HepG2 (cell line): ENCODE measurements at regions not wholly inside any gene's neighbourhood (a gene's known extent, or its start where the extent isn't known, plus 50 kb on each side); places are given as distances from the start of the nearest gene placed in this dataset.

Experiments used
- ATAC-seq: fragments of 200-7000 bp; cut with Tn5 transposase; 3 replicates; pipeline ENCODE4 v1.9.1; 2020; ENCODE audit warnings: mild to moderate bottlenecking, moderate library complexity
- BruUV-seq: library from RNA; stranded (reverse); fragments of 400-500 nt; replicated peaks from 2 replicates; lab custom pipeline; 2021; lab: Mats Ljungman, UMichigan
- CTCF ChIA-PET: fragments of 300-600 bp; formaldehyde crosslinking; extraction: SDS; loops from one replicate; lab custom pipeline; 2021; ENCODE audit warnings: low total read pairs, inconsistent platforms, low intra/inter-chr PET ratio; lab: Yijun Ruan, JAX
- POLR2A ChIA-PET: fragments of 350-600 bp; sonication (Branson Sonifier 250); formaldehyde crosslinking; loops from one replicate; lab custom pipeline; 2020; ENCODE audit warnings: antibody characterized with exemption, inconsistent platforms; lab: Yijun Ruan, JAX
- DNase-seq: peaks from one replicate; pipeline ENCODE4 v3.0.0-alpha.2; 2015; ENCODE audit warnings: low spot score
- FAIRE-seq: peaks from 3 replicates; lab custom pipeline; 2011; peaks lifted over from hg19 to GRCh38; lab: Jason Lieb, UNC
- H2AFZ ChIP-seq: one replicate; pipeline ENCODE4 v1.6.1; 2011; ENCODE audit warnings: low read length, inconsistent platforms
- H3K27ac ChIP-seq: fragments of 300-600 bp; 3 replicates; pipeline ENCODE4 v1.8.0; 2011; ENCODE audit warnings: mixed run types, mild to moderate bottlenecking, mixed read lengths, low read length, inconsistent platforms; ENCODE audit not compliant: insufficient read depth; ENCODE audit errors: extremely low read length
- H3K27me3 ChIP-seq, 2 experiments: fragments of 200-600 bp in 1 of 2; 2 replicates in 1 of 2; 3 replicates in 1 of 2; pipeline versions ENCODE4 v1.6.0 to v1.8.0; 2011; ENCODE audit warnings: low read length in 2 of 2, mild to moderate bottlenecking in 2 of 2, moderate library complexity in 2 of 2, inconsistent platforms in 1 of 2; ENCODE audit not compliant: insufficient read depth in 2 of 2, control insufficient read depth in 1 of 2
- H3K36me3 ChIP-seq, 2 experiments: fragments of 200-600 bp in 1 of 2; replicated peaks in 1 of 2; 2 replicates in 1 of 2; 3 replicates in 1 of 2; pipeline versions ENCODE4 v1.5.1 to v1.8.0; 2011; ENCODE audit warnings: low read length in 2 of 2, inconsistent platforms in 1 of 2; ENCODE audit not compliant: insufficient read depth in 2 of 2, control insufficient read depth in 1 of 2
- H3K4me1 ChIP-seq: 2 replicates; pipeline ENCODE4 v1.5.1; 2012; ENCODE audit warnings: low read length, inconsistent platforms; ENCODE audit not compliant: insufficient read depth
- H3K4me2 ChIP-seq: 2 replicates; pipeline ENCODE4 v1.6.0; 2011; ENCODE audit warnings: low read depth, low read length, inconsistent platforms
- H3K4me3 ChIP-seq, 3 experiments: fragments of 200-600 bp in 1 of 3; sonication (generic), shearing (Covaris generic) in 1 of 3; replicated peaks in 1 of 3; 2 replicates each; pipeline ENCODE4 v1.5.1; 2011 to 2016; ENCODE audit warnings: low read length in 3 of 3, inconsistent platforms in 2 of 3, low read depth in 2 of 3, mild to moderate bottlenecking in 2 of 3, control low read depth in 1 of 3, mixed read lengths in 1 of 3; ENCODE audit not compliant: insufficient read depth in 1 of 3
- H3K79me2 ChIP-seq: one replicate; pipeline ENCODE4 v1.6.1; 2011; ENCODE audit warnings: low read length, inconsistent platforms; ENCODE audit not compliant: insufficient read depth
- H3K9ac ChIP-seq: 2 replicates; pipeline ENCODE4 v1.6.0; 2011; ENCODE audit warnings: mild to moderate bottlenecking, low read depth, low read length, inconsistent platforms; ENCODE audit not compliant: insufficient read depth
- H3K9me3 ChIP-seq: 2 replicates; pipeline ENCODE4 v1.5.1; 2012; ENCODE audit warnings: mild to moderate bottlenecking, low read length
- H4K20me1 ChIP-seq: 2 replicates; pipeline ENCODE4 v1.6.0; 2011; ENCODE audit warnings: inconsistent platforms, mild to moderate bottlenecking, low read length, moderate library complexity; ENCODE audit not compliant: insufficient read depth
- HMG20B ChIP-seq: conservative IDR thresholded peaks from 2 replicates; pipeline ENCODE4 v1.6.1; 2016; ENCODE audit warnings: missing genetic modification reagents, missing compliant biosample characterization
- HNRNPUL1 ChIP-seq: fragments of 200-400 bp; formaldehyde crosslinking; IDR thresholded peaks from 2 replicates; pipeline ENCODE4 v1.6.1; 2017; ENCODE audit warnings: low read depth, mild to moderate bottlenecking, low read length, moderate library complexity
- NR2F1 ChIP-seq, 2 experiments: fragments of 450-650 bp in 1 of 2; formaldehyde crosslinking in 1 of 2; IDR thresholded peaks; 2 replicates each; pipeline versions ENCODE4 v1.5.0 to v1.6.1; 2016 to 2020; ENCODE audit warnings: mild to moderate bottlenecking in 1 of 2, missing compliant biosample characterization in 1 of 2, missing genetic modification reagents in 1 of 2, moderate library complexity in 1 of 2
- SMC3 ChIP-seq: IDR thresholded peaks from 2 replicates; pipeline ENCODE4 v1.6.1; 2011; ENCODE audit warnings: low read length, improper control_type of control experiment
- TBX2 ChIP-seq: sonication (generic); formaldehyde crosslinking; IDR thresholded peaks from 2 replicates; pipeline ENCODE4 v1.5.0; 2020; ENCODE audit warnings: missing genetic modification reagents, mild to moderate bottlenecking, borderline replicate concordance
- ZBTB1 ChIP-seq: sonication (generic); formaldehyde crosslinking; IDR thresholded peaks from 2 replicates; pipeline ENCODE4 v1.4.0; 2020; ENCODE audit warnings: missing genetic modification reagents, borderline replicate concordance
- ZNF10 ChIP-seq: sonication (generic); formaldehyde crosslinking; IDR thresholded peaks from 2 replicates; pipeline ENCODE4 v1.4.0; 2020; ENCODE audit warnings: mild to moderate bottlenecking, low read depth, missing genetic modification reagents, borderline replicate concordance
- ZNF20 ChIP-seq: sonication (generic); formaldehyde crosslinking; IDR thresholded peaks from 2 replicates; pipeline ENCODE4 v1.4.0; 2020; ENCODE audit warnings: mild to moderate bottlenecking, moderate library complexity, missing genetic modification reagents
- ZNF709 ChIP-seq: sonication (generic); formaldehyde crosslinking; IDR thresholded peaks from 2 replicates; pipeline ENCODE4 v1.5.0; 2020; ENCODE audit warnings: mild to moderate bottlenecking, missing genetic modification reagents
- ZNF746 ChIP-seq: sonication (generic); formaldehyde crosslinking; IDR thresholded peaks from 2 replicates; pipeline ENCODE4 v1.8.0; 2022; ENCODE audit warnings: mild to moderate bottlenecking, missing genetic modification reagents
- ZNF770 ChIP-seq: sonication (generic); formaldehyde crosslinking; IDR thresholded peaks from 2 replicates; pipeline ENCODE4 v1.5.0; 2020; ENCODE audit warnings: mild to moderate bottlenecking, missing genetic modification reagents
- WGBS: methylation state at CpG from one replicate; pipeline ENCODE4 v1.1.6; 2017; ENCODE audit warnings: low lambda C conversion rate; 5-methylcytosine and 5-hydroxymethylcytosine counted together
- in situ Hi-C: cut with HindIII; loops from 2 replicates; pipeline ENCODE4 v1.10.0; 2017; ENCODE audit warnings: low pct_unique_long_range_greater_than_20kb; ENCODE audit not compliant: extremely low pct_ligation_motif_present
- intact Hi-C: fragments of 100-400 bp; cut with micrococcal nuclease; formaldehyde crosslinking; loops from one replicate; pipeline ENCODE4 v1.10.0; 2022; ENCODE audit not compliant: unreplicated experiment

- ChIA-PET POLR2A (no interaction called here), CTCF (no interaction called here)
- intact Hi-C loops, result no loop called here
- no peak overlapping the region for H3K9ac ChIP-seq
- H3K4me1 ChIP-seq, result no peaks in the 10 kb centered on the region
- no TSS peak for BruUV-seq
- H3K36me3 ChIP-seq, result no peaks in the 10 kb centered on the region
- no peak overlapping the region for H3K27ac ChIP-seq
- no peaks in the 10 kb centered on the region for H4K20me1 ChIP-seq
- no peak for FAIRE-seq
- H3K27me3 ChIP-seq, result no peaks in the 10 kb centered on the region
- no peak overlapping the region for H2AFZ ChIP-seq
- DNase-seq, result no peak
- 2% methylated on average over 2 of the region's 2 CpGs for WGBS
- ATAC-seq, result no peak
- H3K9me3 ChIP-seq, result no peaks in the 10 kb centered on the region
- H3K4me3 ChIP-seq, result no peak overlapping the region
- H3K79me2 ChIP-seq, result no peaks in the 10 kb centered on the region
- TF ChIP-seq NR2F1 (CRISPR knock-in tag; IDR thresholded peaks at IDR 0.05) (no peak), ZNF770 (CRISPR knock-in tag) (no peak), ZNF10 (no peak), HMG20B (no peak), ZBTB1 (CRISPR knock-in tag) (no peak), ZNF746 (CRISPR knock-in tag) (no peak), ZNF20 (no peak), ZNF709 (CRISPR knock-in tag) (no peak), SMC3 (no peak), TBX2 (CRISPR knock-in tag) (no peak), HNRNPUL1 (no peak)
- in situ Hi-C loops, result no loop called here
- no peak overlapping the region for H3K4me2 ChIP-seq
Measured at GRCh38 chr2:41579806-41580205, 468.0 kb upstream of the PKDCC start.
